Endothelial cell of umbilical vein (primary cell): ENCODE measurements at regions not wholly inside any gene's neighbourhood (a gene's known extent, or its start where the extent isn't known, plus 50 kb on each side); places are given as distances from the start of the nearest gene placed in this dataset.

Source experiments
- CTCF ChIP-seq, 2 donors: IDR thresholded peaks; 1 replicate in 1 of 2; 2 replicates in 1 of 2; pipeline ENCODE4 v1.5.1; 2011; ENCODE audit warnings: low read length in 2 of 2, mild to moderate bottlenecking in 2 of 2, moderate library complexity in 2 of 2, control low read depth in 1 of 2, inconsistent platforms in 1 of 2, low read depth in 1 of 2; ENCODE audit not compliant: insufficient read depth in 1 of 2; ENCODE audit errors: extremely low read depth in 1 of 2
- MAX ChIP-seq: IDR thresholded peaks from 2 replicates; pipeline ENCODE4 v1.6.1; 2011; ENCODE audit not compliant: insufficient read depth, insufficient read length
- MYC ChIP-seq: IDR thresholded peaks from one replicate; pipeline ENCODE4 v1.6.1; 2011; ENCODE audit warnings: mild to moderate bottlenecking, low read depth, low read length
- POLR2A ChIP-seq: IDR thresholded peaks from 2 replicates; pipeline ENCODE4 v1.6.1; 2012; ENCODE audit warnings: low read depth, mild to moderate bottlenecking, control low read depth, low read length

GRCh38 chr5:143720689-143721088, 91.3 kb upstream of the HMHB1 start:
- no peak for TF ChIP-seq CTCF (IDR thresholded peaks at IDR 0.05; ENCODE audit: extremely low read depth in 1 of 2, insufficient read depth in 1 of 2, low read depth in 1 of 2, low read length in 2 of 2)
- TF ChIP-seq MAX = no peak
- TF ChIP-seq MYC = no peak
- TF ChIP-seq POLR2A = no peak
